KMS-11 (cell line): ENCODE measurements at regions not wholly inside any gene's neighbourhood (a gene's known extent, or its start where the extent isn't known, plus 50 kb on each side); places are given as distances from the start of the nearest gene placed in this dataset.

ENCODE experiments used
- H2AFZ ChIP-seq: fragments of 200-600 bp; sonication (generic); 2 replicates; pipeline ENCODE4 v1.6.1; 2016; ENCODE audit warnings: antibody characterized with exemption, mixed run types, low read depth
- H3K27ac ChIP-seq: fragments of 200-600 bp; sonication (generic); 2 replicates; pipeline ENCODE4 v1.6.1; 2016; ENCODE audit warnings: mild to moderate bottlenecking, mixed run types
- H3K27me3 ChIP-seq: fragments of 200-600 bp; sonication (generic); 2 replicates; pipeline ENCODE4 v1.6.1; 2017; ENCODE audit warnings: mild to moderate bottlenecking, low read depth, mixed run types, moderate library complexity; ENCODE audit not compliant: insufficient read depth
- H3K36me3 ChIP-seq: fragments of 200-600 bp; sonication (generic); 2 replicates; pipeline ENCODE4 v1.6.1; 2017; ENCODE audit warnings: mild to moderate bottlenecking, mixed run types; ENCODE audit not compliant: insufficient read depth
- H3K4me1 ChIP-seq: fragments of 200-600 bp; sonication (generic); 2 replicates; pipeline ENCODE4 v1.6.1; 2016; ENCODE audit warnings: mild to moderate bottlenecking, low read depth, mixed run types; ENCODE audit not compliant: poor library complexity, severe bottlenecking
- H3K4me2 ChIP-seq: fragments of 200-600 bp; sonication (generic); 2 replicates; pipeline ENCODE4 v1.7.0; 2016; ENCODE audit warnings: mild to moderate bottlenecking, mixed run types
- H3K4me3 ChIP-seq: fragments of 200-600 bp; sonication (generic); IDR thresholded peaks from 2 replicates; pipeline ENCODE4 v1.6.1; 2017; ENCODE audit warnings: low read depth, low read length, mixed read lengths; ENCODE audit not compliant: insufficient read depth
- H3K79me2 ChIP-seq: fragments of 200-600 bp; sonication (generic); 2 replicates; pipeline ENCODE4 v1.6.1; 2016; ENCODE audit warnings: low read depth, mixed run types; ENCODE audit not compliant: insufficient read depth
- H3K9ac ChIP-seq: fragments of 200-600 bp; sonication (generic); 2 replicates; pipeline ENCODE4 v1.6.1; 2016; ENCODE audit warnings: mild to moderate bottlenecking, mixed run types
- H4K20me1 ChIP-seq: fragments of 200-600 bp; sonication (generic); 2 replicates; pipeline ENCODE4 v1.6.1; 2016; ENCODE audit warnings: mild to moderate bottlenecking, mixed run types; ENCODE audit not compliant: insufficient read depth
- TF ChIP-seq, protein P1 (sequence below): fragments of 200-600 bp; sonication (generic); conservative IDR thresholded peaks from 2 replicates; pipeline ENCODE4 v1.6.1; 2017; ENCODE audit warnings: low read depth, mild to moderate bottlenecking, antibody characterized with exemption, low read length, moderate library complexity, mixed read lengths

DNA sequence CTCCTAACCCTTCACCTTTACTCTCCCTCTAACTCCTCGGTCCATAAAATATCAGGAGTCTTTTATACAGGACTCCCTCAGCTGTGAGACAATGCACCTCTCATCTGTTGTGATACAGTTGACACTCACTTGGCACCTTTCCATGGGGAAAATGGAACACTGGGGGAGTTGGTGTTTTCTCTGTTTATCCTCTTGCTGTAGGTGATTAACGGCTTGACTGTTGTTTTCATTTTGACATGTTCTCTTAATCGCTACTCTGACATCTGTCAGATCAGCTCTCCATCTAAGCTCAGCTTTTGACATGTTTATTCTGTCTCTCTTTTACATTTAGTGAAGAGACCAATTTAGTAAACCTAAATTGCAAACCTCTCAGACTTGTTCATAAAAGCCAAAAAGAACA, 604.8 kb downstream of the TRAM1L1 start:
- H3K4me3 ChIP-seq, result no peak overlapping the region
- no peak overlapping the region for H2AFZ ChIP-seq
- TF ChIP-seq, protein P1, sequence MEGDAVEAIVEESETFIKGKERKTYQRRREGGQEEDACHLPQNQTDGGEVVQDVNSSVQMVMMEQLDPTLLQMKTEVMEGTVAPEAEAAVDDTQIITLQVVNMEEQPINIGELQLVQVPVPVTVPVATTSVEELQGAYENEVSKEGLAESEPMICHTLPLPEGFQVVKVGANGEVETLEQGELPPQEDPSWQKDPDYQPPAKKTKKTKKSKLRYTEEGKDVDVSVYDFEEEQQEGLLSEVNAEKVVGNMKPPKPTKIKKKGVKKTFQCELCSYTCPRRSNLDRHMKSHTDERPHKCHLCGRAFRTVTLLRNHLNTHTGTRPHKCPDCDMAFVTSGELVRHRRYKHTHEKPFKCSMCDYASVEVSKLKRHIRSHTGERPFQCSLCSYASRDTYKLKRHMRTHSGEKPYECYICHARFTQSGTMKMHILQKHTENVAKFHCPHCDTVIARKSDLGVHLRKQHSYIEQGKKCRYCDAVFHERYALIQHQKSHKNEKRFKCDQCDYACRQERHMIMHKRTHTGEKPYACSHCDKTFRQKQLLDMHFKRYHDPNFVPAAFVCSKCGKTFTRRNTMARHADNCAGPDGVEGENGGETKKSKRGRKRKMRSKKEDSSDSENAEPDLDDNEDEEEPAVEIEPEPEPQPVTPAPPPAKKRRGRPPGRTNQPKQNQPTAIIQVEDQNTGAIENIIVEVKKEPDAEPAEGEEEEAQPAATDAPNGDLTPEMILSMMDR, result no peak
- no peaks in the 10 kb centered on the region for H3K27me3 ChIP-seq
- no peak overlapping the region for H3K9ac ChIP-seq
- no peaks in the 10 kb centered on the region for H3K4me1 ChIP-seq
- no peaks in the 10 kb centered on the region for H3K79me2 ChIP-seq
- no peaks in the 10 kb centered on the region for H3K36me3 ChIP-seq
- no peak overlapping the region for H3K27ac ChIP-seq
- H3K4me2 ChIP-seq, result no peak overlapping the region
- no peaks in the 10 kb centered on the region for H4K20me1 ChIP-seq

DNA sequence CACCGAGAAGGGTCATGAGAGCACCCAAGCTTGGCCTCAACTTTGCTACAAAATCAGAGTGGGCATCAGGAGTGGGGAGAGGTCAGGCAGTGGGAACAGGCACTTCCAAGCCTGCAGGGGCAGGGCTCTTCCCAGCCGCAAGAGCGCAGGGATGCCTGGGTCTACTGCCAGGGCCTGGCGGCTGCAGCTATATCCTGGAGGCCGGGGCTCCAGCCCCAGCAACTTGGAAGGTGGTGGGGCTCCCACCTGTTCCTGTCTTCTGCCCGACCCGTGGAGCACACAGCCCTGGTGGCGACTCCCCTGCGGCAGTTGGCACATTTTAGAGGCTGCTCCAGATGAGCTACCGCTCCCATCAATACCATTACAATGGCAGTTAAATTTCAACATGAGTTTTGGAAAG, 607.0 kb downstream of the TRAM1L1 start:
- Histone ChIP-seq H3K4me2 (no peak overlapping the region), H3K79me2 (no peaks in the 10 kb centered on the region), H3K4me1 (no peaks in the 10 kb centered on the region), H3K36me3 (no peaks in the 10 kb centered on the region), H3K4me3 (no peak overlapping the region), H2AFZ (no peak overlapping the region), H3K27ac (no peak overlapping the region), H3K27me3 (no peaks in the 10 kb centered on the region), H4K20me1 (no peaks in the 10 kb centered on the region), H3K9ac (no peak overlapping the region)
- TF ChIP-seq, protein P1, result no peak

DNA sequence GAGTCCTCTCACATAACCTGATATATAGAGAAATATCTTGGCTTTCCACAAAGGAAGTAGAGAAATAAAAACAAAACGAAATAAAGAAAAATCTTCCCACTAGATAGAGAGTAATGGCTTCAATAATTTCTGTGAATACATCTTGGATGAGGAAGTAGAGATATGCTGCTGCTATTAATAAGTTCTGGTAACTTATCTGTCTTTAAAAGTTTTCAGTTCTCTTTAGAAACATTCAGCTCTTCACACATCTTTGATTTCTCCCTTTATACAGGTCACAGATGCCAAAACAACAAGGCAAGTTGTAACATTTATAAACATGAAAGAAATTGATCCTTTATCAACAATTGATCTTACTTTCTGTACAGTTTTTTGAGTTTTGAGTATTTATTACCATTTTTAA, 615.8 kb downstream of the TRAM1L1 start:
- no peak overlapping the region for H3K27ac ChIP-seq
- H3K36me3 ChIP-seq, result no peaks in the 10 kb centered on the region
- H3K9ac ChIP-seq, result no peak overlapping the region
- H4K20me1 ChIP-seq, result no peaks in the 10 kb centered on the region
- H3K4me2 ChIP-seq, result no peak overlapping the region
- H3K4me3 ChIP-seq, result no peak overlapping the region
- TF ChIP-seq, protein P1, result no peak
- no peak overlapping the region for H2AFZ ChIP-seq
- no peaks in the 10 kb centered on the region for H3K79me2 ChIP-seq
- no peaks in the 10 kb centered on the region for H3K27me3 ChIP-seq
- H3K4me1 ChIP-seq, result no peaks in the 10 kb centered on the region

DNA sequence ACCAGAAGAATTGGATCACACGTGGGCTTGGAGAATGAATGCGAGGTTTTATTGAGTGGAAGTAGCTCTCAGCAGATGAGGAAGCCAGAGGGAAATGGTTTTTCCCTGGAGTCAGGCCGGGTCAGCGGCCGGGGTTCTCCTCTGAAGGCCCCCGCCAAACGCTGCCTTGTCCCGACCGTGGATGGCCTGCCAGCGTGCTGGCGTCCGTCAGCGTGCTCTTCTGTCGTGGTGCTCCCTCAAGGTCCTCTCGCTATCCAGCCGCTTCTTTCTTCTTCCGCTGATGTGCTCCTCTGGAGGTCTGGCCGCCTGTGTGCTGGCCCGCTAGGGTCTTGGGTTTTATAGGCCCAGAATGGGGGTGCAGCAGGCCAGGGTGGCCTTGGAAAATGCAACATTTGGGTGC, 632.2 kb downstream of the TRAM1L1 start:
- H3K79me2 ChIP-seq, result no peaks in the 10 kb centered on the region
- H3K36me3 ChIP-seq, result no peaks in the 10 kb centered on the region
- H3K9ac ChIP-seq, result no peak overlapping the region
- H3K27me3 ChIP-seq, result no peaks in the 10 kb centered on the region
- no peaks in the 10 kb centered on the region for H4K20me1 ChIP-seq
- H3K27ac ChIP-seq, result no peak overlapping the region
- no peak overlapping the region for H2AFZ ChIP-seq
- H3K4me1 ChIP-seq, result no peaks in the 10 kb centered on the region
- H3K4me2 ChIP-seq, result no peak overlapping the region
- H3K4me3 ChIP-seq, result no peak overlapping the region
- TF ChIP-seq, protein P1, result no peak

DNA sequence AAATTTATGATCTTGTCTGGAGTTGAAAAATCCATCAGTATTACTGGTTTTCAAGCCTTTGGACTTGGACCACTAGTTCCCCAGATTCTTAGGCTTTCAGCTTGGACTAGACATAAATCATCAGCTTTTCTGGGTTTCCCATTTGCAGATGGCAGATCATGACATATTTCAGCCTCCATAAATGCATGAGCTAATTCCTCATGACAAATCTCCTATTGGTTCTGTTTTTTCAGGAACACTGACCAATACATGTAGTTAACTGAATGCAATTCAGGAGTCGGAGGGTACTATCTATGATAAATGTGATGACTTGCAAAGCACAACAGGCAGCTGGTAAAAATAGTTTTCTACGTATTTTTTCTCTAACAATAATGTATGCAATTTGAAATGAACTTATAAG, 635.6 kb downstream of the TRAM1L1 start:
- H3K36me3 ChIP-seq, result no peaks in the 10 kb centered on the region
- no peaks in the 10 kb centered on the region for H4K20me1 ChIP-seq
- H3K4me3 ChIP-seq, result no peak overlapping the region
- no peak overlapping the region for H3K4me2 ChIP-seq
- H3K27me3 ChIP-seq, result no peaks in the 10 kb centered on the region
- H3K9ac ChIP-seq, result no peak overlapping the region
- no peaks in the 10 kb centered on the region for H3K4me1 ChIP-seq
- no peak overlapping the region for H2AFZ ChIP-seq
- H3K79me2 ChIP-seq, result no peaks in the 10 kb centered on the region
- no peak overlapping the region for H3K27ac ChIP-seq
- TF ChIP-seq, protein P1, result no peak
